Umbilical cord (tissue), 1 donor: ENCODE measurements at regions not wholly inside any gene's neighbourhood (a gene's known extent, or its start where the extent isn't known, plus 50 kb on each side); places are given as distances from the start of the nearest gene placed in this dataset.

Experiments used
- DNase-seq: peaks from one replicate; pipeline ENCODE4 v3.0.0-alpha.2; 2015; ENCODE audit warnings: low spot score

GRCh38 chr10:81019029-81019890 is 481.6 kb downstream of the SH2D4B start:
- peak; percentile 70 for DNase-seq

GRCh38 chr10:81021428-81022129 is 483.9 kb downstream of the SH2D4B start:
- DNase-seq = no peak

- no peak for DNase-seq
Measured at GRCh38 chr10:81026591-81026990, 488.9 kb downstream of the SH2D4B start.

GRCh38 chr10:81027223-81027622 is 489.5 kb downstream of the SH2D4B start:
- DNase-seq = no peak

- no peak for DNase-seq
Measured at GRCh38 chr10:81027706-81028105, 490.0 kb downstream of the SH2D4B start.

DNA sequence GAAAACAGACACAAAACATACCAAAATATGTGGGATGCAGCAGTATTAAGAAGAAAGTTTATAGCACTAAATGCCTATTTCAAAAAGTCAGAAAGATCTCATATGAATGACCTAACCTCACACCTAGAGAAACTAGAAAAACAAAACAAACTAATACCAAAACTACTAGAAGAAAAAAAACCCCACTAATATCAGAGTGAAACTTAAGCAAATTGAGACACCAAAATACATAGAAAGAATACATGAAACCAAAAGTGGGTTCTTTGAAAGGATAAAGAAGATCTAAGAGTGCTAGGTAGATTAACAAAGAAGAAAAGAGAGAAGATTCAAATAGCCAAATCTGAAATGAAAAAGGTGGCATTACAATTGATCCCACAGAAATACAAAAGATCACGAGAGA is 494.1 kb downstream of the SH2D4B start:
- no peak for DNase-seq

- no peak for DNase-seq
Measured at GRCh38 chr10:81034383-81034782, 496.7 kb downstream of the SH2D4B start.

DNA sequence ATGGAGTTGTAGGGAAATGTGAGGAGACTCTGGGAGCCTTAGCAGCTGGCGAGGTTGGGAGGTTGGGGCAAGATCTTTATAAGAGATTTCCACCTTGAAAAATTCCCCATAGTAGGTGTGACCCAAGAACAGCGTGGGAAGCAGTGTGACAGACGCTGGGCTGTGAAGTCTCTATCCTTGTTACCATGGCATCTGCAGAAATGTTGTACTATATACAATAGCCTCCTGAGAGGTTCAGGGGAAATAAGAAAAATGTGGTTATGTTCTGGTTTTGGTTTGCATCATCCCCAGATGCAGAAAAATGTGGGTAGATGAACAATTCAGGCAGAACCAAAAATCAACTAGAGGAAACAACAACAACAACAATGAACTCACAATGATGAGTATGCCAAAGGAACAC is 498.6 kb downstream of the SH2D4B start:
- no peak for DNase-seq

- no peak for DNase-seq
Measured at GRCh38 chr10:81040031-81040430, 502.3 kb downstream of the SH2D4B start.

DNA sequence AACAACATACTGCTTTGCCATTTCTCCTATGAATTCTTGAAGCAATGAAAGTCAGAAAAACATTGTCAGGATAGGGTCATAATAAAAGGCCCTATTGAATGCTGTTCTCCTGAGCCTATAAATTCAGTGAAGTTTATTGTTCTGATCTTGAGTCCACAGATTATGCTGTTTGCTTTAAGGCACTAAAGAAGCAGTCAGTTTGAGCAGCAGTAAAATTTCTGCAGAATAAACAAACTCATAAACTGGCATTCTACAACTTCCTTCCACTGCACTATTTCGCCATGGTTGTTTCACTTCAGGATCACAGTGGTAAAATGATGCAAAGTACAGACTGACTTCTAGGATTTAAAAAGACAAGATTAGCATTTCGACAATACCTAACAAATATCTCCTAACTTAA is 503.2 kb downstream of the SH2D4B start:
- no peak for DNase-seq

DNA sequence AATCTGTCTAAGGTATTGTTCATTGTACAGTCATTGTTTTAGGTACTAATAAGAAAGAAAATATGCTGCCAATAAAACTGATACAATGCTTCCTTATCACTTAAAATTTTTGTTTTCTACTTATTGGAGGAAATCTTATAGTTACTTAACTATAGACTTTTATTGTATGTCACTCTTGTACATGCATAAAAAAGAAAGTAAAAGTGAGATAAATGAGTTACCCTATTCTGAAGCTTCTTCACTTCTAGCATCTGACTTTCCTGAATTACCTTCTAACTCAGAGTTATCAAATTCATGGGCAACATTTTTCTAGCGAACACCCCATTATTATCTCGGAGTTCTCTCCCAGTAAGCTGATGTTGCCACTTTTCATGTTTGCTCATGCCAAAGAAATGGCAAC is 504.9 kb downstream of the SH2D4B start:
- no peak for DNase-seq

GRCh38 chr10:81065474-81065873 is 527.8 kb downstream of the SH2D4B start:
- no peak for DNase-seq

GRCh38 chr10:81068460-81068859 is 530.8 kb downstream of the SH2D4B start:
- no peak for DNase-seq

DNA sequence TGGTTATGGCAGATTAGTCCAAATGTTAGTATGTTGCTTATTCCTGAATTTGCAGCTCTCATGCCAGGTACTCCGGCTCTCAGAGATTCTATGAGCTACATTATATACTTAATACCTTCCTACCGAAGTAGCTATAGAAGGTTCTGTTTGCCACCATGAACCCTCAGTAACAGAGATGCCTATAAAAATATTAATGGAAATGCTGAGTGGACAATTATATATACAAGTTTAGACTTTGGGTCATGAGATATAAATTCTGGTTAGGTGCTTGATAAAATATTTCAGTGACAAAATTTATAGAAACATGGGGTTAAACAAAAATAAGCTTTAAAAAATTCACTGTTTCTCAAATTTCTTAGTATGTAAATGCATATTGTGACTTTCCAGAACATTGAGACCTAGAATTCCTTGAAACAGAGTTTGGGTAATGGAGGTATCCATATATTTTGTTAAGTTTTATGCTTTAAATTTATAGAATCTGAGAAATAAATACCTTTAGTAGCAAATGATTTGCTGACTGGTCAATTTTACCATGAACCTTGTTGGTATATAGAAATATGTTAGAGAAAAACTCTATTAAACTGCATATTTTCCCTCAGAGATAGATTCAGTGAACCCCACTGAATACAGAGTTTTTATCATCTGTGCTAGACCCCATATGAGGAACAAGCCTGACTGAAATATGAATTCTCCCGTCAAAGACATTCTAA is 533.5 kb downstream of the SH2D4B start:
- DNase-seq = no peak

DNA sequence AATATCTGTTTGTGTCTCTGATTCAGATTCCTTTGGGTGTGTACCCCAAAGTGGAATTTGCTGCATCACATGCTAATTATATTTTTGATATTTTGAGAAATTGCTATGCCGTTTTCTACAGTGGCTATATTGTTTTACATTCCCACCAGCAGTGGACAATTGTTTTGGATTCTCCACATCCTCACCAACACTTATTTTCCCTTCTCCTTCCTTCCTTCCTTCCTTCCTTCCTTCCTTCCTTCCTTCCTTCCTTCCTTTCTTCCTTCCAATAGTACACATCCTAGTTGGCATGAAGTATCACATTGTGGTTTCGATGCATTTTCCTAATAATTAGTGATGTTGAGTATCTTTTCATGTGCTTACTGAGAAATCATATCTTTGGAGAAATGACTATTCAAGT is 535.5 kb downstream of the SH2D4B start:
- DNase-seq = no peak

DNA sequence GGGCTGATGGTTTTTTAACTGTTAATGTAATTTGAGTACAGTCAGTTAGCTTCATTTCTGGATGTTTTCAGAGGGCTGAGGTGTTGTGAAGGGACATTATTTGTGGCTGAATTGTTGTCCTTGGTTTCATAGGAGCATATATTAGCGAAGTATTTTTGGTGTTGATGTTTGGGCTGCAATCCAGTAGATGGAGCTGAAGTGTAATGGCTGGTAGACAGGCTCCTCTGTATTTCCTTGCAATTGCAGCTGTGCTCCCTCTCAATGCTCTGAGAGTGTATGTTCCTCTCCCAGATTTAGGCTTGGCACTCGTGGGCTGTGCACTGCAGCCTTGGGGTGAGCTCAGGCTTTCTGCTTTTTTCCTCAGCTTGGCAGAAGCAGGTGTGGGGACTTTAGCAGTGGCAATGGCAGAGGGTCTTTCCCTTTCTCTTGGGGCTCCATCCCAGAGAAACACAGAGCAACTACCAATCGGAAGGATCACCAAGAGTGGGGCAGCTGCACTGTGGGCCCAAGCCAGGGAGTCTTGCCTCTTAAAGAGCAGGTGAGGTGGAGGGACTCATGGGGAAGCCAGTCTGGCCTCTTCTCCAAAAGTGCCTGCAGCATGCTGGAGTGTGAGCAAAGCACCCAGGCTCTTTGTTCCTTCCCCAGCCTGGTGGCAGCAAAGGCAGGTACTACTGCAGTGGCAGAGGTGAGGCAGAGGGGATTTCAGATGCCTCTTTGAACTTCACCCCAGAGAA is 544.4 kb downstream of the SH2D4B start:
- DNase-seq = no peak

- DNase-seq = no peak
Measured at GRCh38 chr10:81082621-81083376, 545.1 kb downstream of the SH2D4B start.

DNA sequence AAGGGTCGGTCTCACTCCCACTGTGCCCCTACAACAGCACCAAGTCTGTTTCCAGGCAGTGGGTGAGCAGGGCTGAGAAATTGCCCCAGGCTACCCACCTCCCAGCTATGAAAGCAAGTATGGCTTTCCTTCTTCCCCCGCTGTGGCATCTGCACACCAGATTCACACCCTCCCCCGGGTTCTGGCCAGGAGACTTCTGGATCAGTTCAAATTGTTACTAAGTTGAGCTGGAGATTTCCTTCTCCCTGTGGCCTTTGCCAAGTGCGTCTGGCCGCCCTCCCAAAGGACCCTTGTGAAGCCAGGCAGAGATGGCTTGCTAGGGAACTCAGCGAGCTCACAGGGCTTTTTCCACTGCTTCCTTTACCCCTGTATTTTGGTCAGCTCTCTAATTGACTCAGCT is 555.4 kb downstream of the SH2D4B start:
- DNase-seq = no peak

DNA sequence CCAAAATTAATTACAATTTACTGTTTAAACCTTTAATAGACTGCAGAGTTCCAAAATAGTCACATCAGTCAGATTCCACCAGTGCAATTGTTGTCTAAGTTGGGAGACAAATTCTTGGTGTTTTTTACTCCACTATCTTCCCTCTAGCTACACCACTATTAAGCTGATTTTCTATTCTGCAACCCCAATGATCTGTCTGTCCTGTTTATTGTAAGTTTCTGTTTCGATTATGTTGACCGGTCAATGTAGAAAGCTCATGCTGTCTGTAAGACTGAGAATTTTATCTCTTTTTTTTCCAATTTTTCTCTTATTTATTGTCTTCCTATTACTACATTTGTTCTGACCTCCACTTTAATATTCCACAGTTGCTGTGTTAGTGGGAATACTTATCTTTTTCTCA is 557.5 kb downstream of the SH2D4B start:
- DNase-seq = no peak

- no peak for DNase-seq
Measured at GRCh38 chr10:81096558-81096957, 558.9 kb downstream of the SH2D4B start.

DNA sequence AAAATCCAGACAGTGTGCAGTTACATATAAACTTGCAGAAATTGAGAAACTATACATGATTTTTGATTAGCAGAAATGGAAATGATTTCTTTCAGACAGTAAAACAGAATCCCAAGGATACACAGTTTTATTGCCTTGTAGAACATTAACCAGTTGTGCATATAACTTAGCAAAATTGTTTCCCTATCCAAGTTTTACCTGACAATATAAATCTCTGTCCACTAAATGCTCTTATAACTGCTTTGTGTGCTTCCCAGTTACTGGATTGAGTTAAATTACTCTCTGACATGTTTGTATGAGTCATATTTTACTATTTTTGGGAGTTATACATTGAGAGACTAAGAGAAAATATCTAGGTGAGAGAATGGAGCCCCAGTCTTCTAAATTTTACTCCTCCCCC is 563.4 kb downstream of the SH2D4B start:
- DNase-seq = no peak
